SK-N-SH treated with all-trans-retinoic acid at 6 μM for 48 hours (cell line): ENCODE measurements at regions not wholly inside any gene's neighbourhood (a gene's known extent, or its start where the extent isn't known, plus 50 kb on each side); places are given as distances from the start of the nearest gene placed in this dataset.

Experiments used
- ATAC-seq: fragments of 200-7000 bp; cut with Tn5 transposase; 3 replicates; pipeline ENCODE4 v1.9.1; 2020; ENCODE audit warnings: mild to moderate bottlenecking, moderate library complexity
- CREB5 ChIP-seq: fragments of 250-450 bp; sonication (Bioruptor Pico); IDR thresholded peaks from 2 replicates; pipeline ENCODE4 v1.5.1; 2020; ENCODE audit warnings: low read depth, mild to moderate bottlenecking, moderate library complexity
- CSDC2 ChIP-seq: fragments of 250-450 bp; sonication (Bioruptor Pico); IDR thresholded peaks from 2 replicates; pipeline ENCODE4 v1.5.0; 2020; ENCODE audit warnings: mild to moderate bottlenecking, moderate library complexity
- CSRNP3 ChIP-seq: fragments of 250-450 bp; sonication (Bioruptor Pico); IDR thresholded peaks from 2 replicates; pipeline ENCODE4 v1.5.1; 2021; ENCODE audit warnings: mild to moderate bottlenecking, moderate library complexity
- ESRRG ChIP-seq: fragments of 250-450 bp; sonication (Bioruptor Pico); IDR thresholded peaks from 2 replicates; pipeline ENCODE4 v1.6.1; 2021; ENCODE audit warnings: mild to moderate bottlenecking
- GLIS3 ChIP-seq: fragments of 250-450 bp; sonication (Bioruptor Pico); IDR thresholded peaks from 2 replicates; pipeline ENCODE4 v1.5.0; 2020; ENCODE audit warnings: mild to moderate bottlenecking, moderate library complexity
- ISL1 ChIP-seq: fragments of 250-450 bp; sonication (Bioruptor Pico); IDR thresholded peaks from 2 replicates; pipeline ENCODE4 v2.1.2; 2022; ENCODE audit warnings: mild to moderate bottlenecking, moderate library complexity
- POU6F1 ChIP-seq: fragments of 250-450 bp; sonication (Bioruptor Pico); IDR thresholded peaks from 2 replicates; pipeline ENCODE4 v1.8.0; 2021; ENCODE audit warnings: low read depth, mild to moderate bottlenecking, moderate library complexity, borderline replicate concordance
- PPARA ChIP-seq: fragments of 250-450 bp; sonication (Bioruptor Pico); IDR thresholded peaks from 2 replicates; pipeline ENCODE4 v1.5.0; 2020; ENCODE audit warnings: mild to moderate bottlenecking, borderline replicate concordance
- RARB ChIP-seq: fragments of 250-450 bp; sonication (Bioruptor Pico); IDR thresholded peaks from 2 replicates; pipeline ENCODE4 v1.8.0; 2021; ENCODE audit warnings: mild to moderate bottlenecking, moderate library complexity
- SNAI2 ChIP-seq: fragments of 250-450 bp; sonication (Bioruptor Pico); IDR thresholded peaks from 2 replicates; pipeline ENCODE4 v1.5.0; 2020; ENCODE audit warnings: mild to moderate bottlenecking, moderate library complexity
- TCF4 ChIP-seq: fragments of 250-450 bp; sonication (Bioruptor Pico); IDR thresholded peaks from 2 replicates; pipeline ENCODE4 v1.8.0; 2021; ENCODE audit warnings: mild to moderate bottlenecking, moderate library complexity, borderline replicate concordance
- TOX ChIP-seq: fragments of 250-450 bp; sonication (Bioruptor Pico); IDR thresholded peaks from 2 replicates; pipeline ENCODE4 v1.8.0; 2021; ENCODE audit warnings: mild to moderate bottlenecking, moderate library complexity, borderline replicate concordance
- TSHZ2 ChIP-seq: fragments of 250-450 bp; sonication (Bioruptor Pico); IDR thresholded peaks from 2 replicates; pipeline ENCODE4 v1.5.0; 2020; ENCODE audit warnings: mild to moderate bottlenecking, moderate library complexity
- ZC3H10 ChIP-seq: fragments of 250-450 bp; sonication (Bioruptor Pico); IDR thresholded peaks from 2 replicates; pipeline ENCODE4 v1.5.1; 2021; ENCODE audit warnings: mild to moderate bottlenecking, moderate library complexity
- ZFP3 ChIP-seq: fragments of 250-450 bp; sonication (Bioruptor Pico); IDR thresholded peaks from 2 replicates; pipeline ENCODE4 v1.5.0; 2020; ENCODE audit warnings: mild to moderate bottlenecking, moderate library complexity
- ZFP30 ChIP-seq: fragments of 450-650 bp; formaldehyde crosslinking; IDR thresholded peaks from 2 replicates; pipeline ENCODE4 v1.5.0; 2022; ENCODE audit warnings: mild to moderate bottlenecking, moderate library complexity
- ZNF565 ChIP-seq: fragments of 450-650 bp; formaldehyde crosslinking; conservative IDR thresholded peaks from 2 replicates; pipeline ENCODE4 v1.5.0; 2020; ENCODE audit warnings: low read depth, mild to moderate bottlenecking, moderate library complexity
- ZNF70 ChIP-seq: fragments of 450-650 bp; formaldehyde crosslinking; IDR thresholded peaks from 2 replicates; pipeline ENCODE4 v1.5.0; 2020; ENCODE audit warnings: mild to moderate bottlenecking, moderate library complexity

- TF ChIP-seq ZNF565 (CRISPR knock-in tag) (no peak), CSDC2 (CRISPR knock-in tag) (no peak), ZC3H10 (CRISPR knock-in tag) (no peak), CSRNP3 (no peak), GLIS3 (CRISPR knock-in tag) (no peak), ZNF70 (no peak), ZFP3 (no peak), ZFP30 (CRISPR knock-in tag) (no peak), ISL1 (CRISPR knock-in tag) (no peak), PPARA (CRISPR knock-in tag) (no peak)
- no peak for ATAC-seq
Measured at GRCh38 chr4:156690572-156690971, 281.0 kb downstream of the PDGFC start.

GRCh38 chr4:156686120-156686519 is 285.5 kb downstream of the PDGFC start:
- ATAC-seq: peak; percentile 95
- TF ChIP-seq ZFP30 (CRISPR knock-in tag) (no peak), RARB (peak; percentile 69; the same call in 1 of the 2 replicates)
- TF ChIP-seq, all 23 proteins: peak for 1

- ATAC-seq: peak; percentile 74
- TF ChIP-seq ZNF565 (CRISPR knock-in tag): no peak
- no peak for TF ChIP-seq ZFP3
- TF ChIP-seq PPARA (CRISPR knock-in tag): no peak
- TF ChIP-seq RARB: no peak
- no peak for TF ChIP-seq TCF4
- no peak for TF ChIP-seq ZFP30 (CRISPR knock-in tag)
- TF ChIP-seq ISL1 (CRISPR knock-in tag): no peak
- TF ChIP-seq TOX (CRISPR knock-in tag): 0 out of 2 replicates have a peak, but pooled peaks have one; percentile 53
Measured at GRCh38 chr4:156685308-156685707, 286.3 kb downstream of the PDGFC start.

GRCh38 chr4:156677656-156678055 is 293.9 kb downstream of the PDGFC start:
- TF ChIP-seq SNAI2 (CRISPR knock-in tag): no peak
- no peak for TF ChIP-seq CSDC2 (CRISPR knock-in tag)
- no peak for TF ChIP-seq TOX (CRISPR knock-in tag)
- no peak for ATAC-seq

GRCh38 chr4:156677131-156677531 is 294.5 kb downstream of the PDGFC start:
- ATAC-seq: peak; percentile 73
- no peak for TF ChIP-seq POU6F1 (CRISPR knock-in tag)
- no peak for TF ChIP-seq TCF4
- TF ChIP-seq ZNF565 (CRISPR knock-in tag): no peak
- TF ChIP-seq SNAI2 (CRISPR knock-in tag): no peak
- no peak for TF ChIP-seq TSHZ2 (CRISPR knock-in tag)
- no peak for TF ChIP-seq PPARA (CRISPR knock-in tag)
- TF ChIP-seq CREB5 (CRISPR knock-in tag): no peak
- TF ChIP-seq ZC3H10 (CRISPR knock-in tag): no peak
- TF ChIP-seq TOX (CRISPR knock-in tag): no peak
- TF ChIP-seq ESRRG (CRISPR knock-in tag): no peak
- no peak for TF ChIP-seq CSDC2 (CRISPR knock-in tag)
- no peak for TF ChIP-seq ZFP3
- no peak for TF ChIP-seq ZNF70
- TF ChIP-seq CSRNP3: no peak
